Activated CD8-positive, alpha-beta memory T cell treated with anti-CD3 and anti-CD28 coated beads, Interleukin-2, amount 10 ng/mL, durations not matched to agents 7 days and 5 days (primary cell): ENCODE measurements at regions not wholly inside any gene's neighbourhood (a gene's known extent, or its start where the extent isn't known, plus 50 kb on each side); places are given as distances from the start of the nearest gene placed in this dataset.

Source experiments
- ATAC-seq: fragments of 150-1000 bp; cut with Tn5 transposase; one replicate; pipeline ENCODE4 v1.10.0; 2021; ENCODE audit warnings: moderate library complexity
- CTCF ChIA-PET: fragments of 350-600 bp; sonication (Branson Sonifier 250); formaldehyde crosslinking; loops from one replicate; lab custom pipeline; 2021; ENCODE audit warnings: antibody characterized with exemption; lab: Charles Lee
- DNase-seq: peaks from one replicate; pipeline ENCODE4 v3.0.0-alpha.2; 2020
- H3K27ac Mint-ChIP-seq: one replicate; pipeline ENCODE4 v1.8.0; 2021; ENCODE audit warnings: mild to moderate bottlenecking, mixed read lengths
- H3K27me3 Mint-ChIP-seq: one replicate; pipeline ENCODE4 v1.8.0; 2021; ENCODE audit warnings: mixed read lengths
- H3K36me3 Mint-ChIP-seq: one replicate; pipeline ENCODE4 v1.8.0; 2021; ENCODE audit warnings: mild to moderate bottlenecking, mixed read lengths
- H3K4me1 Mint-ChIP-seq: one replicate; pipeline ENCODE4 v1.8.0; 2021; ENCODE audit warnings: mixed read lengths
- H3K4me3 Mint-ChIP-seq: one replicate; pipeline ENCODE4 v1.8.0; 2021; ENCODE audit warnings: mild to moderate bottlenecking, moderate library complexity, mixed read lengths
- H3K9me3 Mint-ChIP-seq: one replicate; pipeline ENCODE4 v1.8.0; 2022; ENCODE audit warnings: low read depth, mixed read lengths

GRCh38 chr1:87246436-87246835 lies 82.2 kb upstream of the LMO4 start:
- Mint-ChIP-seq H3K27me3 (peaks cover 14% of the 10 kb centered on the region), H3K36me3 (no peaks in the 10 kb centered on the region), H3K27ac (no peak overlapping the region), H3K4me3 (no peak overlapping the region), H3K4me1 (no peaks in the 10 kb centered on the region), H3K9me3 (no peaks in the 10 kb centered on the region)
- DNase-seq (no peak), ATAC-seq (no peak)
- CTCF ChIA-PET, result no interaction called here

GRCh38 chr1:87249803-87250202 lies 78.9 kb upstream of the LMO4 start:
- H3K4me3 Mint-ChIP-seq, result no peak overlapping the region
- CTCF ChIA-PET, result no interaction called here
- H3K36me3 Mint-ChIP-seq, result no peaks in the 10 kb centered on the region
- H3K9me3 Mint-ChIP-seq, result no peaks in the 10 kb centered on the region
- DNase-seq (no peak), ATAC-seq (no peak)
- no peak overlapping the region for H3K27ac Mint-ChIP-seq
- H3K4me1 Mint-ChIP-seq, result no peaks in the 10 kb centered on the region
- peaks cover 24% of the 10 kb centered on the region for H3K27me3 Mint-ChIP-seq

DNA sequence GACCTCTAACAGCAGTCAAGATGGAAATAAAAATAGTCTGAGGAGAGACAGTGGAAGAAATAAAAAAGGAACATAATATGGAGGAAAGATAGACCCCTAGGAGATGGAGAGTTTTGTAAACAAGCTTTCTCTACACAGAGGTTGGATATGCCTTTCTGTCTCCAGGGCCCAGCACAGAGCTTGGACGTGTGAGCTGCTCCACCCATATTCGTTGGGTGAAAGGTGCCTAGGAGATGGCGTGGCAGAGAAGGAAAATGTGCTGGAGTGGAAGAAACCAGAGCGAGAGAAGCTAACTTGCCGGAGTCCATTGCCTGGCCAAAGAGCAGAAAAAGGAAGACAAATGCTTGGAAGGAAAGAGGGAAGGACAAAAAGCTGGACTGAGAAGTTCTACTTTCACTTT lies 78.3 kb upstream of the LMO4 start:
- Mint-ChIP-seq H3K27ac (no peak overlapping the region), H3K27me3 (peaks cover 24% of the 10 kb centered on the region), H3K4me1 (no peaks in the 10 kb centered on the region), H3K36me3 (no peaks in the 10 kb centered on the region), H3K9me3 (no peaks in the 10 kb centered on the region), H3K4me3 (no peak overlapping the region)
- ATAC-seq, result no peak
- no peak for DNase-seq
- CTCF ChIA-PET, result no interaction called here

GRCh38 chr1:87252406-87252805 lies 76.3 kb upstream of the LMO4 start:
- H3K4me1 Mint-ChIP-seq, result no peaks in the 10 kb centered on the region
- no peak overlapping the region for H3K27ac Mint-ChIP-seq
- H3K4me3 Mint-ChIP-seq, result no peak overlapping the region
- peaks cover 29% of the 10 kb centered on the region for H3K27me3 Mint-ChIP-seq
- H3K36me3 Mint-ChIP-seq, result no peaks in the 10 kb centered on the region
- CTCF ChIA-PET, result interaction anchor here (0.6 kb wide), 1 partner anchor 26 kb away, joined by 3 read pairs; no protein-coding TSS in a partner anchor
- no peaks in the 10 kb centered on the region for H3K9me3 Mint-ChIP-seq
- DNase-seq (no peak), ATAC-seq (no peak)

- CTCF ChIA-PET, result no interaction called here
- peaks cover 20% of the 10 kb centered on the region for H3K27me3 Mint-ChIP-seq
These were observed 66.0 kb upstream of the LMO4 start for GRCh38 chr1:87262688-87263087.

GRCh38 chr1:87263281-87263680 lies 65.4 kb upstream of the LMO4 start:
- CTCF ChIA-PET, result no interaction called here
- no peak overlapping the region for H3K27ac Mint-ChIP-seq
- peaks cover 20% of the 10 kb centered on the region for H3K27me3 Mint-ChIP-seq
- H3K36me3 Mint-ChIP-seq, result no peaks in the 10 kb centered on the region
- DNase-seq (no peak), ATAC-seq (no peak)
- no peaks in the 10 kb centered on the region for H3K9me3 Mint-ChIP-seq
- H3K4me3 Mint-ChIP-seq, result no peak overlapping the region
- no peaks in the 10 kb centered on the region for H3K4me1 Mint-ChIP-seq

More at GRCh38 chr1:87262688-87263087, 66.0 kb upstream of the LMO4 start:
- DNase-seq, result no peak
- Mint-ChIP-seq H3K4me1 (no peaks in the 10 kb centered on the region), H3K4me3 (no peak overlapping the region), H3K9me3 (no peaks in the 10 kb centered on the region), H3K27ac (no peak overlapping the region), H3K36me3 (no peaks in the 10 kb centered on the region)
- no peak for ATAC-seq

GRCh38 chr1:87263785-87264184 lies 64.9 kb upstream of the LMO4 start:
- no peaks in the 10 kb centered on the region for H3K4me1 Mint-ChIP-seq
- ATAC-seq, result no peak
- H3K9me3 Mint-ChIP-seq, result no peaks in the 10 kb centered on the region
- no peak overlapping the region for H3K27ac Mint-ChIP-seq
- H3K27me3 Mint-ChIP-seq, result peaks cover 18% of the 10 kb centered on the region
- no peak overlapping the region for H3K4me3 Mint-ChIP-seq
- DNase-seq, result no peak
- no peaks in the 10 kb centered on the region for H3K36me3 Mint-ChIP-seq
- CTCF ChIA-PET, result no interaction called here

GRCh38 chr1:87264976-87265375 lies 63.7 kb upstream of the LMO4 start:
- H3K27me3 Mint-ChIP-seq, result peaks cover 20% of the 10 kb centered on the region
- CTCF ChIA-PET, result no interaction called here

GRCh38 chr1:87265786-87266185 lies 62.9 kb upstream of the LMO4 start:
- no peak for DNase-seq
- CTCF ChIA-PET, result no interaction called here
- Mint-ChIP-seq H3K4me1 (no peaks in the 10 kb centered on the region), H3K9me3 (no peaks in the 10 kb centered on the region), H3K27me3 (peaks cover 25% of the 10 kb centered on the region), H3K27ac (no peak overlapping the region), H3K36me3 (no peaks in the 10 kb centered on the region), H3K4me3 (no peak overlapping the region)
- no peak for ATAC-seq

More at GRCh38 chr1:87264976-87265375, 63.7 kb upstream of the LMO4 start:
- Mint-ChIP-seq H3K4me3 (no peak overlapping the region), H3K9me3 (no peaks in the 10 kb centered on the region), H3K4me1 (no peaks in the 10 kb centered on the region), H3K27ac (no peak overlapping the region), H3K36me3 (no peaks in the 10 kb centered on the region)
- DNase-seq (no peak), ATAC-seq (no peak)

- ATAC-seq (no peak), DNase-seq (no peak)
- H3K9me3 Mint-ChIP-seq, result no peaks in the 10 kb centered on the region
- H3K27me3 Mint-ChIP-seq, result peaks cover 28% of the 10 kb centered on the region
- no peak overlapping the region for H3K4me3 Mint-ChIP-seq
- no peak overlapping the region for H3K27ac Mint-ChIP-seq
- H3K4me1 Mint-ChIP-seq, result no peaks in the 10 kb centered on the region
- no peaks in the 10 kb centered on the region for H3K36me3 Mint-ChIP-seq
- CTCF ChIA-PET, result no interaction called here
These were observed 60.6 kb upstream of the LMO4 start for GRCh38 chr1:87268111-87268510.

DNA sequence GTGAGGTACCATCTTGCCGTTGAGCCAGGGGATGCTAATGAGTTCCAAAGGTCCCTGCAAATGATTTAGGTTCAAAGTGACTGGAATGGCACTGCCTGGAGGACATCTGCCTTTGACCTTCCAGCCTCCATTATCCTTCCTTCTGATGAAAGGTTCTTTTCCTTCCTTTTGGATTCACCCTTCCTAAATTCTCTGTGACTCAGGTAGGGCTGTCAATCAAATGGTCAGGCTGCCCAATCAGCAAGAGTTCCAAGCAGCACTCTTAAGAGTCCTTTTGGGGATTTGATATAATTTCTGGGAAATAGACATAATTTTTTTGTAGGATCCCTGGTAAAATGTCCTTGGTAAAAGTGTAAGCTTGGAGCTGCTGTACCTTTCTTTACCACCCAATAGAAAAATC lies 58.8 kb upstream of the LMO4 start:
- H3K27me3 Mint-ChIP-seq, result peaks cover 31% of the 10 kb centered on the region
- H3K4me1 Mint-ChIP-seq, result no peaks in the 10 kb centered on the region
- no peak for ATAC-seq
- no peak for DNase-seq
- H3K4me3 Mint-ChIP-seq, result no peak overlapping the region
- H3K9me3 Mint-ChIP-seq, result no peaks in the 10 kb centered on the region
- H3K27ac Mint-ChIP-seq, result no peak overlapping the region
- CTCF ChIA-PET, result interaction anchor here (0.7 kb wide), 1 partner anchor 107 kb away, joined by 3 read pairs; no protein-coding TSS in a partner anchor
- H3K36me3 Mint-ChIP-seq, result no peaks in the 10 kb centered on the region

- Mint-ChIP-seq H3K27me3 (peaks cover 47% of the 10 kb centered on the region), H3K36me3 (no peaks in the 10 kb centered on the region)
These were observed 55.4 kb upstream of the LMO4 start for GRCh38 chr1:87273291-87273690.

DNA sequence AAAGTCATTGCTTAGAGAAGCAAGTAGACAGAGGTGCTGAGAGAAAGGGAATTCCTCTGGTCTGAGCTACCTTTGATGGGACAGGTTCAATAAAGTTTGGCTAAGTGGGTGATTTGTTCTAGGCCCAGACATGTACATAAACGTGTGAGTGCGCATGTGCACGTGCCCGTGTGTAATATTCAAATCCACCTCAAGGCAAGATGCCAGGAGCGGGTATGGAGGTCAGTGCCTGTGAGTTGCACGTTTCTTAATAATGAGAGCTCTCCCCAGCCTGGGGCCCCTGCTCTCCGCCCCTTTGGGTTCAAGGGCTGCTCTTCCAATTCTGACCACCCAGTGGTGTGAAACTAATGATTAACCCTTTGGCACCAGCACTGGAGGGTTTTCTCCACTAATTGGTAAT lies 53.8 kb upstream of the LMO4 start:
- H3K9me3 Mint-ChIP-seq, result no peaks in the 10 kb centered on the region
- H3K27ac Mint-ChIP-seq, result no peak overlapping the region
- H3K36me3 Mint-ChIP-seq, result no peaks in the 10 kb centered on the region
- no peaks in the 10 kb centered on the region for H3K4me1 Mint-ChIP-seq
- DNase-seq, result no peak
- no peak overlapping the region for H3K4me3 Mint-ChIP-seq
- no peak for ATAC-seq
- H3K27me3 Mint-ChIP-seq, result peaks cover 48% of the 10 kb centered on the region
- CTCF ChIA-PET, result no interaction called here

More at GRCh38 chr1:87273291-87273690, 55.4 kb upstream of the LMO4 start:
- no peak for DNase-seq
- no peak for ATAC-seq
- Mint-ChIP-seq H3K4me1 (no peaks in the 10 kb centered on the region), H3K9me3 (no peaks in the 10 kb centered on the region), H3K4me3 (no peak overlapping the region), H3K27ac (no peak overlapping the region)
- CTCF ChIA-PET, result no interaction called here

DNA sequence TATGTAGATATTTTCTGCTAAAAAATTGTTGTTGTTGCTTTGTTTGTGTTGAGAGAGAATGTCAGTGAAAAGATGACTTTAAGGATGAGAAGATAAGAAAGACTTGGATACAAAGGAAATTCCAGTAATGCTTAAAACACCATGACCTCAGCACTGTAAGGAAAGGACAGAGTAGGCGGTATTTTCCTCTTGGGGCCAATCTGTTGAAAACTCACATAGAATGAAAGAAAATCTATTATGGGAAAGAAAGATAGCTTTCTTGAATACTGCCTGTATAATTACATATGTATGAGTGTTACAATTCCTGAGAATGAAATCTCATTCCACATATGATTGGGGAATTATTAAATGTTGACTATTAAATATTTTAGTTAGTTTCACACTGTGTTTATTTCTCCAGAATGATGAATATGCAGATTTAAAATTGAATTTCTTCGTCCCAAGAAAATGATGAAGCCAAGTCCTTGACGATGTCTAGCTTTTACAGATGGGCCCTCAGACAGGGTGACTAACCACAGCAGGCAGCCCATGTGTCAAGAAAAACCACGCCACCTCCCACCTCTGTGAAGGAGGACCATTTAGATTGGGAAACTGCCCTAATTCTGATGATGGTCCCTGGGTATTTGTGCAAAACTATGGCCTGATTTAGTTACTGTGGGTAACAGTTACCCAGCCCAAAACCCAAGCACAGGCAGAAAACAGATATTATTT lies 49.7 kb upstream of the LMO4 start:
- ATAC-seq (no peak), DNase-seq (no peak)
- peaks cover 37% of the 10 kb centered on the region for H3K27me3 Mint-ChIP-seq
- no peaks in the 10 kb centered on the region for H3K36me3 Mint-ChIP-seq
- H3K4me1 Mint-ChIP-seq, result no peaks in the 10 kb centered on the region
- H3K9me3 Mint-ChIP-seq, result no peaks in the 10 kb centered on the region
- H3K4me3 Mint-ChIP-seq, result no peak overlapping the region
- CTCF ChIA-PET, result no interaction called here
- H3K27ac Mint-ChIP-seq, result no peak overlapping the region
